D341Med (cell line): ENCODE measurements at regions not wholly inside any gene's neighbourhood (a gene's known extent, or its start where the extent isn't known, plus 50 kb on each side); places are given as distances from the start of the nearest gene placed in this dataset.

ENCODE experiments used
- DNase-seq: peaks from one replicate; pipeline ENCODE4 v3.0.0; 2012; ENCODE audit warnings: low spot score

- no peak for DNase-seq
These were observed 358.0 kb upstream of the FAT3 start for GRCh38 chr11:91866642-91867041.

- DNase-seq, result no peak
These were observed 364.0 kb upstream of the FAT3 start for GRCh38 chr11:91860661-91861060.

GRCh38 chr11:91859666-91860065 is 365.0 kb upstream of the FAT3 start:
- no peak for DNase-seq

- DNase-seq, result no peak
These were observed 367.4 kb upstream of the FAT3 start for GRCh38 chr11:91857179-91857578.

GRCh38 chr11:91854780-91855179 is 369.8 kb upstream of the FAT3 start:
- no peak for DNase-seq

- no peak for DNase-seq
These were observed 370.4 kb upstream of the FAT3 start for GRCh38 chr11:91854171-91854570.

GRCh38 chr11:91851908-91852307 is 372.7 kb upstream of the FAT3 start:
- DNase-seq, result no peak

GRCh38 chr11:91850533-91851275 is 373.9 kb upstream of the FAT3 start:
- no peak for DNase-seq

- no peak for DNase-seq
These were observed 374.6 kb upstream of the FAT3 start for GRCh38 chr11:91850021-91850420.

GRCh38 chr11:91846649-91847048 is 378.0 kb upstream of the FAT3 start:
- no peak for DNase-seq

- DNase-seq, result no peak
These were observed 378.6 kb upstream of the FAT3 start for GRCh38 chr11:91846002-91846401.

GRCh38 chr11:91840640-91841240 is 383.9 kb upstream of the FAT3 start:
- DNase-seq, result no peak

GRCh38 chr11:91837411-91838330 is 386.9 kb upstream of the FAT3 start:
- no peak for DNase-seq

GRCh38 chr11:91835051-91835560 is 389.5 kb upstream of the FAT3 start:
- no peak for DNase-seq

GRCh38 chr11:91828901-91829300 is 395.7 kb upstream of the FAT3 start:
- no peak for DNase-seq

GRCh38 chr11:91825777-91826176 is 398.8 kb upstream of the FAT3 start:
- no peak for DNase-seq

GRCh38 chr11:91823252-91823830 is 401.3 kb upstream of the FAT3 start:
- DNase-seq, result no peak

- DNase-seq, result no peak
These were observed 401.8 kb upstream of the FAT3 start for GRCh38 chr11:91822805-91823204.

GRCh38 chr11:91820709-91821108 is 403.9 kb upstream of the FAT3 start:
- DNase-seq, result no peak

GRCh38 chr11:91819777-91820176 is 404.8 kb upstream of the FAT3 start:
- DNase-seq, result no peak

- no peak for DNase-seq
These were observed 405.4 kb upstream of the FAT3 start for GRCh38 chr11:91819195-91819594.

- no peak for DNase-seq
These were observed 406.6 kb upstream of the FAT3 start for GRCh38 chr11:91817996-91818395.
